GM19455 (cell line): ENCODE measurements at regions not wholly inside any gene's neighbourhood (a gene's known extent, or its start where the extent isn't known, plus 50 kb on each side); places are given as distances from the start of the nearest gene placed in this dataset.
A peak's percentile ranks its signal among the peaks of the same experiment; 100 is the strongest.
"Not testable (repeated sequence)": the region's sequence is repeated elsewhere in the genome, so short reads cannot be mapped to it uniquely, and the experiment has no call there.

Experiments used
- ATAC-seq: cut with Tn5 transposase; IDR thresholded peaks from one replicate; pipeline ENCODE4 v1.9.1; 2021; ENCODE audit not compliant: unreplicated experiment

GRCh38 chr9:62874745-62875599 is 1685.1 kb downstream of the SPATA31A7 start:
- not testable (repeated sequence) for ATAC-seq

- ATAC-seq, result not testable (repeated sequence)
Observed at GRCh38 chr9:62877552-62877951, 1687.7 kb downstream of the SPATA31A7 start.

DNA sequence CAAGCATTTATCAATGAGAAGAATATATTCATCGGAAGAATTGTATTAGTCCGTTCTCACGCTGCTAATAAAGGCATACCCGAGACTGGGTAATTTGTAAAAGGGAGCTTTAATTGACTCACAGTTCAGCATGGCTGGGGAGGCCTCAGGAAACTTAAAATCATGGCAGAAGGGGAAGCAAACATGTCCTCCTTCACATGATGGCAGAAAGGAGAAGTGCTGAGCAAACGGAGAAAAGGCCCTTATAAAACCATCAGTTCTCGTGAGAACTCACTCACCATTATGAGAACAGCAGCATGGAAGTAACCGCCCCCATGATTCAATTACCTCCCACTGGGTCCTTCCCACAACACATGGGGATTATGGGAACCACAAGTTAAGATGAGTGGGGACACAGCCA is 1688.2 kb downstream of the SPATA31A7 start:
- not testable (repeated sequence) for ATAC-seq

DNA sequence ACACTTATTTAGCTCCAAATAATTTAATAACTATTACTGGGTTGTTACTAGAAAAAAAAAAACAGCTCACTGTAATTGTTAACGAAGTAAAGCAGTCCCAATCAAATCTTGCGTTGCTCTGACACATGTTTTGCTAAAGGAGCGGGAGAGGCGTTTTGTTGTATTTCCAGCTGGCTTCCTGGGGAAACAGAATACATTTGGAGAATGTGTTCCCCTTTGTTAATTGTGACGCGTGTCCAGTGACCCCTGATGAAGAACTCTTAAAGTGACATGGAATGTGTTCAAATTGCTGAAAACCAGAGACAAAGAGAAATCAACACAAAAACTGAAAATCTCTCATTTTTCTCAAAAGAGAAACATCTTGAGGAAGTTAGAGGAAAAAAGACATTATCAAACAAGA is 1690.6 kb downstream of the SPATA31A7 start:
- not testable (repeated sequence) for ATAC-seq

- ATAC-seq, result not testable (repeated sequence)
Observed at GRCh38 chr9:62880971-62881370, 1691.1 kb downstream of the SPATA31A7 start.

GRCh38 chr9:62881811-62882210 is 1692.0 kb downstream of the SPATA31A7 start:
- ATAC-seq, result not testable (repeated sequence)

DNA sequence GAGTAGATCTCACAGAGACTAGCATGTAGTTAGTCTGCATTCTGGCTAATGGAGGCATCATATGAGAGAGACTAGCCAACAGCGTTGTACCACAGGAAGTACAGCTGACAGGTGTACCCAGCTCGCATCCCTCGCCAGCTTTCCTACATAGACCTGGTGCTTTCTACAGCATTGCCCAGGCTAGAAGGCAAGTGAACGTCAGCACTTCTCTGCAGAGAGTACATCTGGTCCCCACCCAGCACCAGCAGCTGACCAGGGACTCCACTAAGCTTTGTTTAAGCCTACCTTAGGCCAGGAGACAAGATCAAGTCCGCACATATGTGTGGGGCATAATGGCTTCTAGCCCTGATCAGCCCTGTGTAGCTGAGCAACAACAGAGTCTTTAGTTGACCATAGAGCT is 1692.9 kb downstream of the SPATA31A7 start:
- not testable (repeated sequence) for ATAC-seq

- not testable (repeated sequence) for ATAC-seq
Observed at GRCh38 chr9:62896692-62897091, 1706.9 kb downstream of the SPATA31A7 start.

- ATAC-seq, result not testable (repeated sequence)
Observed at GRCh38 chr9:62897411-62898225, 1707.8 kb downstream of the SPATA31A7 start.

- not testable (repeated sequence) for ATAC-seq
Observed at GRCh38 chr9:62899666-62900065, 1709.8 kb downstream of the SPATA31A7 start.

GRCh38 chr9:62904061-62904460 is 1714.2 kb downstream of the SPATA31A7 start:
- not testable (repeated sequence) for ATAC-seq

DNA sequence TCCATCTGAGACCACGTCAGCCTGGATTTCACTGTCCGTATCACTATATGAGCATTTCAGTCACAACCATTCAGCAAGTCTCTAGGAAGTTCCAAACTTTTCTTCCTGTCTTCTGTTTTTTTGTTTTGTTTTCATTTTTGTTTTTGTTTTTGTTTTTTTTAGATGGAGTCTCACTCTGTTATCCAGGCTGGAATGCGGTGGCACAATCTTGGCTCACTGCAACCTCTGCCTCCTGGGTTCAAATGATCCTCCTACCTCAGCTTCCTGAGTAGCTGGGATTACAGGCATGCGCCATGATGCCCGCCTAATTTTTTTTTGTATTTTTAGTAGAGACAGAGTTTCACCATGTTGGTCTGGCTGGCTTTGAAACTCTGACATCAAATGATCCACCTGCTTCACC is 1715.9 kb downstream of the SPATA31A7 start:
- not testable (repeated sequence) for ATAC-seq

DNA sequence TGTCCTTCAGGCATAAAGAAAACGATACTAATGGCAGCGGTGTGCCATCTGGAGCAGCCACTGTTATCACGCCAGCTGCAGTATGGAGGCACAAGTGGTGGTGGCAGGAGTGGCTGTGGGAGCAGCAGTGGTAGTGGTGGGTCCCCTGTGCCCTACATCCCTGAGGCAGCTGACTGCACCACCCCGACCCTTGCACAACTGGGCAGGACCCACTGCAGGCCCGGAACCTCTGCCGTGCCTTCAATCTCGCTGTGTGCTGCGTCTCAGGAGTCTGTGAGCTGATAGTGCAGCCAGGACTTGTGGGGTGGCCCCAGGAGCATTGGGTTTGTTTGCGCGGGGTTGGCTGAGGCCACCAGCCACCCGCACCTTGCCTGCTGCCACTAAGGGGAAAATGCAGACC is 1718.0 kb downstream of the SPATA31A7 start:
- not testable (repeated sequence) for ATAC-seq

DNA sequence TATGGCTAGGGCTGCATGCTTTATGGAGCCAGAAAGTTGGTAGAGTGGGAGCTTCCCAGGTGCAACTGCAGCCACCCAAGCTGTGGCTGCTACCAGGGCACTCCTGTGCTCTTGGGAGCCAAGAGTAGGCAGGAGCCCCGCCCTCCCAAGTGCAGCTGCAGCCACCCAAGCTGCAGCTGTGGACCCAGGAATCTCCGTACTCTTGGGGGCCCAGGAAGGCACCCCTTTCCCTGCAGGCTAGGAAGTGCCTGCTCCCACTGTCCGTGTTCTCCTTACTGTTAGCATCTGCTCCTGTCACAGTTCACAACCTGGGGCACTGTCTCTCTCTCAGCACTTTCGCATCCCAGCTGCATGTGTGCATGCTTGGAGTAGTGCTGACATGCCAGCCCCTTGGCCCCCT is 1718.4 kb downstream of the SPATA31A7 start:
- not testable (repeated sequence) for ATAC-seq

DNA sequence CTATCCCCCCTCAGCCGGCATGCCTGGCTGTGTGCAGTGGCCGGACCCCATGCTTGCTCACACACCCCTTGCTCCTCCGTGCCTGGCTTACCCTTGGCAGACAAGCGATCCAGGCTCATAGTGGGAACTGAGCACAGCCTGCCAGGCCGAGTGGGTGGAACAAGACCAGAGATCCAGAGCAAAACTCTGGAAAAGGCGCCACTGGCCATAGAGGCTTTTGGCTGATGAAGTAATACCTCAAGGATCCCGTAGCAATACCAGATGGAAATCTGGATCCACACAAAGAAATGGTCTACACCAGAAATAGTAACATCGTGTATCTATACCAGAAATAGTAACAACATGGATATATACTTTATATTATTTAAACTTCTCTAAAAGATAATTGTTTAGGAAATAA is 1719.6 kb downstream of the SPATA31A7 start:
- ATAC-seq, result not testable (repeated sequence)

DNA sequence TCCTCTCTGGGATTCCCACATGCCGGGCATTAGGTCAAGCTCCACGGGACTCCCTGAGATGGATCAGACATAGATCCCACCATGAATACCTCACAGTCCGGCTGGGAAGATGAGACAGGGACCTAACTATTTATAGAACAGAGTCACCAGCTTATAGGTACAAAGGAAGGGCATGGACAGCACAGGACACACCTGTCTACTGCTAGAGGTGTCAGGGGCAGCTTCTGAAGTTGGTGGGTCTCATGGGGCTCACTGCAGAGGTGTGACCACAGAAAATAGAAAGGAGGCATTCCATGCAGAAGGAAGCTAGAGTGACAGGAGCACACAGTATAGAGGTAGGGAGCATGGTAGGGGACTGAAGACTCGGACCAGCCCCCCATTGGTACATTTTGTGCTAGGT is 1722.4 kb downstream of the SPATA31A7 start:
- ATAC-seq, result not testable (repeated sequence)

DNA sequence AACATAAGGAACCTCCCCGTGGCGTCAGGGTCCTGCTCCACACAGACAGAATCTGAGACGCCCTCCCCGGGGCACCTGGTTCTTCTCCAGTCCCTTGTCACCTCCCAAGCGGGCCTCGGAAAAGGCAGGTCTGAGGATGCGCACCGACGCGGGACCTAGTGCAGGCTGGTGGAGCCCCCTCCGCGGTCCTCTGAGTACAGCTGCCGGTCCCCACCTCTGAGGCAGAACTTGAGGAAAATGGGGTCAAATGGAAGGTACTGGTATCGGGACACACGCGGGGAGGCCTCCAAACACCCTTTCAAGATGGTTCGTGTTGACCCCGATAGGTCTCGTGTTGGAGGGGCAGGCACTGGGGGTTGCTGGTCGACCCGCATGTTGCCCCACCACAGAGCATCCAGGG is 1725.3 kb downstream of the SPATA31A7 start:
- ATAC-seq, result not testable (repeated sequence)

DNA sequence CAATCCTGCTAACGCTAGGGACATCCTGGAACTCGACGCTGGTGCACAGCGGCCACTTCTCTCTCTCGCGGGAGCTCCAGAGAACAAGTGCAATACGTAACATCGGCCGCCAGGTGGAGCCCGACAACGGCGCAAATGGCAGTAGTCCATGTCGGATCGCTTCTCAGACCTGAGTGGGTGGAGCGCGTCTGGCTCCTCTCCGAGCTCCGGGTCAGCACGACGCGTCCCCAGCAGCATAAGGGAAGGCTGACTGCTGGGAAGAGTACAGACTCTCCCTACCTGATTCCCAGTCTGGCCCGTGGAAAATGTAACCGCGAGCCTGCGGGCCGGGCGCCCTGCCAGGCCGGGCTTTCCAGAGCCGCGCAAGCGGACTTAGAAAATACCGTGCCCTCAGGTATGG is 1725.8 kb downstream of the SPATA31A7 start:
- ATAC-seq, result peak; percentile 100

GRCh38 chr9:62918648-62919385 is 1729.0 kb downstream of the SPATA31A7 start:
- not testable (repeated sequence) for ATAC-seq

GRCh38 chr9:62931484-62931883 is 1741.6 kb downstream of the SPATA31A7 start:
- not testable (repeated sequence) for ATAC-seq

DNA sequence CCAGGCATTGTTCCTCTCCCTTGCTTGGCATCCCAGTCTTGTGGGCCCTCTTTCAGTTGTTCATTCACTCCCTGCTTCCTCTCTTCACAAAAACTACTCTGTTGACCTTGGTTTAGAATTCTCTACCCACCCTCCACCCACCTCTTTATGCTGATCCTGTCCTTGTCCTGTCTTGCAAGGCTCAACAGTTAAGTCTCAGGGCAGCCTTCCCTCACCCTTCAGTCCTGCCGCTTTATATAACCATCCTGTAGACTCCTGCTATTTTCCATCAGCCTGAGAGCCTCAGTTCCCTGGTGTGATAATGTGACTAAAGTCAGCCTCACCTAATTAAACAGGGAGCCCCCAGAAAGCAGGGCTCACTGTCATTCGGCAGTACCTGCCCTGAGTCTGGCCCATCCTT is 1763.0 kb downstream of the SPATA31A7 start:
- ATAC-seq, result not testable (repeated sequence)
